ENCODE measurements at regions not wholly inside any gene's neighbourhood (a gene's known extent, or its start where the extent isn't known, plus 50 kb on each side); places are given as distances from the start of the nearest gene placed in this dataset.
"Not testable (repeated sequence)": the region's sequence is repeated elsewhere in the genome, so short reads cannot be mapped to it uniquely, and the experiment has no call there.

GRCh38 chr4:18103876-18104605 lies 82.5 kb upstream of the LCORL start:
- no peak for DNase-seq (ENCODE audit: low read depth)

DNA sequence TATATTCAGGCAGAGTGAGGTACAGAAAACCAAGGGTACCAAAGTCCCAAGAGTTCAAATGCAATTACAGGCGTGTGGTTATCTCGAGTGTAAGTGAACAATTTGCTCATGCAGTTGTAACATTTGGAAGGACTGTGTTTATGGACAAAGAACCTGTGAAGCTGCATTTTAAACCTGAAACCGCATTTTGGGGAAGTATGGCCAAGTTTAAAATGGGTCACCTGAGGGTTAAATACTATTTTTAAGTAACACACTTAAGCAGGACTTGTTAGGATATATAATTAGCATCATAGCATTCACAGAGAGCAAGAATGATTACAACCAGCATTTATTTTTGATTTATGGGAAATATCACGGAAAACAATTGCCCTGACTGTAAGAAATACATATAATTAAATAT lies 79.1 kb upstream of the LCORL start:
- DNase-seq (ENCODE audit: low read depth): no peak

- not testable (repeated sequence) for DNase-seq (ENCODE audit: low read depth)
Measured at GRCh38 chr4:18090447-18090846, 68.9 kb upstream of the LCORL start.

GRCh38 chr4:18082236-18082635 lies 60.7 kb upstream of the LCORL start:
- no peak for DNase-seq (ENCODE audit: low read depth)

GRCh38 chr4:18081708-18082107 lies 60.2 kb upstream of the LCORL start:
- no peak for DNase-seq (ENCODE audit: low read depth)

- DNase-seq (ENCODE audit: low read depth): peak; percentile 18
Measured at GRCh38 chr4:18077808-18078207, 56.3 kb upstream of the LCORL start.

- DNase-seq (ENCODE audit: low read depth): no peak
Measured at GRCh38 chr4:18075823-18076433, 54.4 kb upstream of the LCORL start.

DNA sequence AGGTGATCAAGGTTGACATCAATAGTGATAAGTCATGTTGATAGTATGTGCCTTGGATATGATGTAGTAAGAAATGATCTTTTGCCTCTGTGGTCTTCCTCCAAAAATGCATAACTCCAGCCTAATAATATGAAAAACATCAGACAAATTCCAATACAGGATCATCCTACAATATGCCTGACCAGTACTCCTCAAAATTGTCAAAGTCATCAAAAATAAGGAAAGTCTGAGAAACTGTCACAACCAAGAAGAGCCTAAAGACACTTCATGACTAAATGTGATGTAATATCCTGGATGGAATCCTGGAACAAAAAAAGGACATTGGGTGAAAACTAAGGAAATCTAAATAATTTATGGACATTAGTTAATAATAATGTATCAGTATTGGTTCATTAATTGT lies 50.3 kb upstream of the LCORL start:
- no peak for DNase-seq (ENCODE audit: low read depth)
